ENCODE measurements at regions not wholly inside any gene's neighbourhood (a gene's known extent, or its start where the extent isn't known, plus 50 kb on each side); places are given as distances from the start of the nearest gene placed in this dataset.

DNA sequence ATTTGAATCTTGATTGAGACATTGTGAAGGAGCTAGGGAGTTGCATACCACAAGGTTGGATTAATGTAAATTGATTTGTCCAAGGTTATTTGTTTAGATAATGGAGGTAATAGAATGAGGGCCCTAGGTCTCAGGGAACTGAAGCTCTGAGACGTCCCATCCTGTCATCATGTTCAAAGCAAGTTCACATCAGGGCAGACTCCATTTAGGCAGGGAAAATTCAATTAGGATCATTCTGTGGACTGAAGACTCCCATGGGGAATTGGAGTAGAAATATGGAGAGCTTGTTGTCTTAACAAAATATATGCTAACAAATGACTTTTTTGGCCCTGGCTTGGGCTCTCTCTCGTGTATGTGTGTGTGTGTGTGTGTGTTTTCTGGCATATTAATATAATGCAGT, 722.0 kb upstream of the ADAMTS16 start:
- Mint-ChIP-seq H3K9me3 (peaks cover 2 to 15% (median 7%) of the 10 kb centered on the region in 11 donors), H3K4me3 (no peak overlapping the region), H3K27me3 (no peaks in the 10 kb centered on the region), H3K4me1 (no peaks in the 10 kb centered on the region), H3K27ac (no peak overlapping the region), H3K36me3 (no peaks in the 10 kb centered on the region)
- Histone ChIP-seq H3K36me3 (ENCODE audit: control insufficient read depth in 2 of 3, insufficient read depth in 3 of 3, low read length in 3 of 3) (no peaks in the 10 kb centered on the region), H3K27me3 (ENCODE audit: control insufficient read depth in 2 of 2, insufficient read depth in 2 of 2, low read length in 2 of 2) (no peaks in the 10 kb centered on the region), H3K27ac (ENCODE audit: low read depth, low read length) (no peak overlapping the region), H3K4me1 (ENCODE audit: control insufficient read depth in 2 of 2, insufficient read depth in 2 of 2, low read length in 2 of 2) (no peaks in the 10 kb centered on the region), H3K9me3 (ENCODE audit: control insufficient read depth in 2 of 3, low read length in 3 of 3) (no peaks in the 10 kb centered on the region), H3K4me3 (ENCODE audit: low read length) (no peak overlapping the region)
- no peak for ATAC-seq
- no peak for DNase-seq
- ChIA-PET CTCF (interaction anchor here (1.1 kb wide), 1 partner anchor 12 kb away, joined by 4 read pairs; no protein-coding TSS in a partner anchor), POLR2A (no interaction called here)
- intact Hi-C loops (cut with micrococcal nuclease): no loop called here

DNA sequence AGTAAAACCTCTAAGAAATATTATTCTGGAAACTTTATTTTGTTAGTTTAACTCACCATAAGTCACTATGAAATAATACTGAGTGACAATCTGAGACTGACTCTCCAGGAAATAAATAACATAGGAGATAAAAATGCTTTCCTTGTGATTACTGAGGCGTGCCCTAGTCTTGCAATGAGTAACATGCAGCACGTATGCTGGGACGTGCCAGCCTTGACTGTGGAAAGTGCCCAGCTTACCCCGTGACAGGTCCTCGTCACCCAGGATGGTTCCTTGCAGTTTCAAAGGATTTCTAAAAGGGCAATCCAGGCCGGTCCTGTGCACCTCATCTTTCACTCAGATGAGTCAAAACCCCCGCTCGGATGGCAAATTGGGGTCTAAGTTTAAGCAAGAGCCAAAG, 720.8 kb upstream of the ADAMTS16 start:
- Histone ChIP-seq H3K4me3 (ENCODE audit: low read length) (no peak overlapping the region), H3K27ac (ENCODE audit: low read depth, low read length) (no peak overlapping the region), H3K27me3 (ENCODE audit: control insufficient read depth in 2 of 2, insufficient read depth in 2 of 2, low read length in 2 of 2) (no peaks in the 10 kb centered on the region), H3K36me3 (ENCODE audit: control insufficient read depth in 2 of 3, insufficient read depth in 3 of 3, low read length in 3 of 3) (no peaks in the 10 kb centered on the region), H3K9me3 (ENCODE audit: control insufficient read depth in 2 of 3, low read length in 3 of 3) (no peaks in the 10 kb centered on the region), H3K4me1 (ENCODE audit: control insufficient read depth in 2 of 2, insufficient read depth in 2 of 2, low read length in 2 of 2) (no peaks in the 10 kb centered on the region)
- H3K36me3 Mint-ChIP-seq: no peaks in the 10 kb centered on the region
- POLR2A ChIA-PET: no interaction called here
- H3K27me3 Mint-ChIP-seq: no peaks in the 10 kb centered on the region
- CTCF ChIA-PET: interaction anchor here (1.1 kb wide), 1 partner anchor 11 kb away, joined by 4 read pairs; no protein-coding TSS in a partner anchor
- intact Hi-C loops (cut with micrococcal nuclease): no loop called here
- DNase-seq: no peak
- H3K4me1 Mint-ChIP-seq: no peaks in the 10 kb centered on the region
- H3K9me3 Mint-ChIP-seq: peaks cover 2 to 14% (median 5%) of the 10 kb centered on the region in 11 donors
- no peak overlapping the region for H3K4me3 Mint-ChIP-seq
- ATAC-seq: no peak
- no peak overlapping the region for H3K27ac Mint-ChIP-seq

DNA sequence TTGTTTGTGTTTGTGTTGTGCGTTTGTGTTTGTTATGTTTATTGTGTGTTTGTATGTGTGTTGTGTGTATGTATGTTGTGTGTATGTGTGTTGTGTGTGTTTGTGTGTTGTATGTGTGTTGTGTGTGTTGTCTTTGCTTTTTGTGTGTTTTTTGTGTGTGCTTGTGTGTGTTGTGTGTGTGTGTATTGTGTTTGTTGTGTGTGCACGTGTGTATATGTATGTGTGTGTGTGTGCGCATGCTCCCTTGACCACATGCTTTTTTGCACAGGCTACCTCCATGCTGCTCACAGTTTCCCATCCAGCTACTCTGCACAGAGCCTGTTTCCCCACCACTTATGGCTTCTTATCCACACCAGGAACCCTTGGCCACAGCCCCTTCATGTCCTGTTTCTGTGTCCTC, 720.0 kb upstream of the ADAMTS16 start:
- POLR2A ChIA-PET: no interaction called here
- DNase-seq (no peak), ATAC-seq (no peak)
- Mint-ChIP-seq H3K36me3 (no peaks in the 10 kb centered on the region), H3K27ac (no peak overlapping the region), H3K4me1 (no peaks in the 10 kb centered on the region), H3K27me3 (no peaks in the 10 kb centered on the region), H3K9me3 (peaks cover 0 to 17% (median 4%) of the 10 kb centered on the region in 11 donors), H3K4me3 (no peak overlapping the region)
- no peak overlapping the region for H3K4me3 ChIP-seq (ENCODE audit: low read length)
- H3K9me3 ChIP-seq (ENCODE audit: control insufficient read depth in 2 of 3, low read length in 3 of 3): no peaks in the 10 kb centered on the region
- no peaks in the 10 kb centered on the region for H3K4me1 ChIP-seq (ENCODE audit: control insufficient read depth in 2 of 2, insufficient read depth in 2 of 2, low read length in 2 of 2)
- no peak overlapping the region for H3K27ac ChIP-seq (ENCODE audit: low read depth, low read length)
- no peaks in the 10 kb centered on the region for H3K36me3 ChIP-seq (ENCODE audit: control insufficient read depth in 2 of 3, insufficient read depth in 3 of 3, low read length in 3 of 3)
- intact Hi-C loops (cut with micrococcal nuclease): no loop called here
- no peaks in the 10 kb centered on the region for H3K27me3 ChIP-seq (ENCODE audit: control insufficient read depth in 2 of 2, insufficient read depth in 2 of 2, low read length in 2 of 2)
- CTCF ChIA-PET: no interaction called here

DNA sequence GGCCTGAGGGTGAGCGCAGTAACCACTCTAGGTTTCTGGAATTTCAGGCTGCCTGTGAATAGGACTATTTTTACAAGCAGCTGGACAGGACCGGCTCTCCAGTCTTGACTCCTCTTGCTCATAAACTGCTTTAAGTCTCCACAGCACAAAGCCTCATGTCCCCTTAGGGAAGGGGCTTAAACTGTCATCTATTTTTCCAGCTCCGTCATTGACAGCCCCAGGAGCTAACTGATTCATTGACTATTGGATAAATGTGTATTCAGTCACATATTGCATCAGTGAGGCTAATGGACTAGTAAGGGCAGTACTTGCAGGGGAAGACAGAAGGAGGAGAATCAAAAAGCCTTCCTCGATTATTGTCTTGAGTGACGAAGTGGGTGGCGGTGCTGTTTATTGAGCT, 719.4 kb upstream of the ADAMTS16 start:
- Mint-ChIP-seq H3K36me3 (no peaks in the 10 kb centered on the region), H3K27ac (no peak overlapping the region), H3K4me3 (no peak overlapping the region), H3K4me1 (no peaks in the 10 kb centered on the region), H3K9me3 (peaks cover 0 to 17% (median 4%) of the 10 kb centered on the region in 11 donors), H3K27me3 (no peaks in the 10 kb centered on the region)
- no peak for ATAC-seq
- Histone ChIP-seq H3K27me3 (ENCODE audit: control insufficient read depth in 2 of 2, insufficient read depth in 2 of 2, low read length in 2 of 2) (no peaks in the 10 kb centered on the region), H3K4me3 (ENCODE audit: low read length) (no peak overlapping the region), H3K36me3 (ENCODE audit: control insufficient read depth in 2 of 3, insufficient read depth in 3 of 3, low read length in 3 of 3) (no peaks in the 10 kb centered on the region), H3K9me3 (ENCODE audit: control insufficient read depth in 2 of 3, low read length in 3 of 3) (no peaks in the 10 kb centered on the region), H3K27ac (ENCODE audit: low read depth, low read length) (no peak overlapping the region), H3K4me1 (ENCODE audit: control insufficient read depth in 2 of 2, insufficient read depth in 2 of 2, low read length in 2 of 2) (no peaks in the 10 kb centered on the region)
- intact Hi-C loops (cut with micrococcal nuclease): no loop called here
- CTCF ChIA-PET: no interaction called here
- DNase-seq: no peak
- POLR2A ChIA-PET: no interaction called here

DNA sequence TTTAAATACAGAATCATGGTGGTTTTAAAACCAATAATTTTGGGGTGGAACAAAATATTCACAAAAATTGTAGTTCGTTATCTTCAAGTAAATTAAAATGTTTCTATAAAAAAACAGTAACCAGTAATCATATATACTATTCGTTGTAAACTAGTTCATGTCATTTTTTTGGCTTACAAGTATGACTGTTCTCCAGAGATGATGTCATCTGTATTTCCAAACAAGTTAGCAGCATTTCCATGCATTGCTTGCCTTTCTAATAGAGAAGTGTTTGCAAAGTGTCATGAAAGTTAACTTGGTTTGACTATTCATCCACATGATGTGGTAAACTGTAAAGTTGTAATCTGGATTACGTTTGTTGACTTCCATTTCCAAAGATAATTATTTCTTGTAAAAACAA, 717.9 kb upstream of the ADAMTS16 start:
- peaks cover 2 to 14% (median 7%) of the 10 kb centered on the region in 11 donors for H3K9me3 Mint-ChIP-seq
- H3K4me3 Mint-ChIP-seq: no peak overlapping the region
- H3K4me1 ChIP-seq (ENCODE audit: control insufficient read depth in 2 of 2, insufficient read depth in 2 of 2, low read length in 2 of 2): no peaks in the 10 kb centered on the region
- ATAC-seq (no peak), DNase-seq (no peak)
- intact Hi-C loops (cut with micrococcal nuclease): no loop called here
- ChIA-PET CTCF (no interaction called here), POLR2A (no interaction called here)
- no peaks in the 10 kb centered on the region for H3K36me3 ChIP-seq (ENCODE audit: control insufficient read depth in 2 of 3, insufficient read depth in 3 of 3, low read length in 3 of 3)
- H3K4me1 Mint-ChIP-seq: no peaks in the 10 kb centered on the region
- no peaks in the 10 kb centered on the region for H3K27me3 Mint-ChIP-seq
- H3K27me3 ChIP-seq (ENCODE audit: control insufficient read depth in 2 of 2, insufficient read depth in 2 of 2, low read length in 2 of 2): no peaks in the 10 kb centered on the region
- H3K9me3 ChIP-seq (ENCODE audit: control insufficient read depth in 2 of 3, low read length in 3 of 3): no peaks in the 10 kb centered on the region
- H3K27ac Mint-ChIP-seq: no peak overlapping the region
- H3K27ac ChIP-seq (ENCODE audit: low read depth, low read length): no peak overlapping the region
- no peak overlapping the region for H3K4me3 ChIP-seq (ENCODE audit: low read length)
- peaks cover 0 to 3% (median 0%) of the 10 kb centered on the region in 5 donors for H3K36me3 Mint-ChIP-seq

DNA sequence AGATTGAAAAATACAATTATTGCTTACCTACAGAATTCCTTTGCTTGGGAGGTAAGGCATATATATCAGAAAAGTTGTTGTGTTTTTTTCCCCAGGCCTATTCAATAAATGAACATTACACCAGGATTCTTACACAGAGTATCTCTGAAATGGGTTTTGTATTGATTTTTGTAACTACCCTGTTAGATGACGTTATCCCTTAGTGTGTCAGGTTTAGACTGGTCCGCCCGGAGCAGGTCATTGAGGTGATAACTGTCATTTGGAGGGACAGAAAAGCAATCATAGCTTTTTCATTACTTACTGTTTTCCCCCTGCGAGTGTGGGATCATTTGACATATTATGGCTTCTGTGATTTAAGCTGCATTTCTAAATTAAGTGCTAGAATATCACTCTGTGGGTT, 715.2 kb upstream of the ADAMTS16 start:
- H3K27me3 Mint-ChIP-seq: no peaks in the 10 kb centered on the region
- ChIA-PET POLR2A (no interaction called here), CTCF (no interaction called here)
- no peak for ATAC-seq
- no peak overlapping the region for H3K27ac ChIP-seq (ENCODE audit: low read depth, low read length)
- H3K4me1 ChIP-seq (ENCODE audit: control insufficient read depth in 2 of 2, insufficient read depth in 2 of 2, low read length in 2 of 2): no peaks in the 10 kb centered on the region
- no peaks in the 10 kb centered on the region for H3K9me3 ChIP-seq (ENCODE audit: control insufficient read depth in 2 of 3, low read length in 3 of 3)
- peaks cover 0 to 3% (median 0%) of the 10 kb centered on the region in 5 donors for H3K36me3 Mint-ChIP-seq
- H3K36me3 ChIP-seq (ENCODE audit: control insufficient read depth in 2 of 3, insufficient read depth in 3 of 3, low read length in 3 of 3): no peaks in the 10 kb centered on the region
- H3K4me1 Mint-ChIP-seq: no peaks in the 10 kb centered on the region
- no peak overlapping the region for H3K4me3 ChIP-seq (ENCODE audit: low read length)
- intact Hi-C loops (cut with micrococcal nuclease): no loop called here
- DNase-seq: no peak
- no peaks in the 10 kb centered on the region for H3K27me3 ChIP-seq (ENCODE audit: control insufficient read depth in 2 of 2, insufficient read depth in 2 of 2, low read length in 2 of 2)
- H3K4me3 Mint-ChIP-seq: no peak overlapping the region
- peaks cover 2 to 20% (median 10%) of the 10 kb centered on the region in 11 donors for H3K9me3 Mint-ChIP-seq
- no peak overlapping the region for H3K27ac Mint-ChIP-seq

DNA sequence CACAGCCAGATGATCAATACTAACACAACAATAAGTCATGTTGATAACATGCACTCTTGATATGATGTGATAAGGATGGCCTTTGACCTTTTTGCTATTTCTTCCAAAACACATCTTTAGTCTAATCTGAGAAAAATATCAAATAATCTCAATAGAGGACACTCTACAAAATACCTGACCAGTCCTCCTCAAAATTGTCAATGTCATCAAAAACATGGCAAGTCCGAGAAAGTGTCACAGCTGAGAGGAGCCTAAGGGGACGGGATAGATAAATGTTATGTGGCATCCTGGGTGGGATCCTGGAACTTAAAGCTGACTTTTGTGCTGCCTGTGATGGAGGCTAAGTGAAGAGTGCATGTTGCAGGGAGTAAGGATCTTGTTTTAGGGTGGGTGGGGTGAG, 699.6 kb upstream of the ADAMTS16 start:
- H3K36me3 ChIP-seq (ENCODE audit: control insufficient read depth in 2 of 3, insufficient read depth in 3 of 3, low read length in 3 of 3): no peaks in the 10 kb centered on the region
- no peak overlapping the region for H3K4me3 Mint-ChIP-seq
- DNase-seq: no peak
- no peak overlapping the region for H3K4me3 ChIP-seq (ENCODE audit: low read length)
- CTCF ChIA-PET: no interaction called here
- no peak overlapping the region for H3K27ac ChIP-seq (ENCODE audit: low read depth, low read length)
- POLR2A ChIA-PET: no interaction called here
- H3K27me3 Mint-ChIP-seq: no peaks in the 10 kb centered on the region
- H3K9me3 Mint-ChIP-seq: peaks cover 5 to 41% (median 19%) of the 10 kb centered on the region in 11 donors
- peaks cover 0 to 3% (median 0%) of the 10 kb centered on the region in 5 donors for H3K36me3 Mint-ChIP-seq
- no peaks in the 10 kb centered on the region for H3K27me3 ChIP-seq (ENCODE audit: control insufficient read depth in 2 of 2, insufficient read depth in 2 of 2, low read length in 2 of 2)
- ATAC-seq: no peak
- no peak overlapping the region for H3K27ac Mint-ChIP-seq
- H3K4me1 ChIP-seq (ENCODE audit: control insufficient read depth in 2 of 2, insufficient read depth in 2 of 2, low read length in 2 of 2): no peaks in the 10 kb centered on the region
- intact Hi-C loops (cut with micrococcal nuclease): no loop called here
- H3K9me3 ChIP-seq (ENCODE audit: control insufficient read depth in 2 of 3, low read length in 3 of 3): no peaks in the 10 kb centered on the region
- no peaks in the 10 kb centered on the region for H3K4me1 Mint-ChIP-seq
